BJ (cell line): ENCODE measurements at regions not wholly inside any gene's neighbourhood (a gene's known extent, or its start where the extent isn't known, plus 50 kb on each side); places are given as distances from the start of the nearest gene placed in this dataset.

Source experiments
- CTCF ChIA-PET: fragments of 350-600 bp; formaldehyde crosslinking; extraction: SDS; loops from one replicate; lab custom pipeline; 2021; ENCODE audit warnings: antibody characterized with exemption, inconsistent platforms; lab: Yijun Ruan, JAX
- POLR2A ChIA-PET: fragments of 300-600 bp; sonication (Branson Sonifier 250); formaldehyde crosslinking; extraction: SDS; loops from one replicate; lab custom pipeline; 2021; ENCODE audit warnings: antibody characterized with exemption; lab: Charles Lee
- DNase-seq: peaks from one replicate; pipeline ENCODE4 v3.0.0-alpha.2; 2011; ENCODE audit warnings: low read depth
- H3K27me3 ChIP-seq: 2 replicates; pipeline ENCODE4 v1.6.0; 2011; ENCODE audit warnings: low read length; ENCODE audit not compliant: control insufficient read depth, insufficient read depth
- H3K36me3 ChIP-seq: 2 replicates; pipeline ENCODE4 v1.5.1; 2011; ENCODE audit warnings: low read length; ENCODE audit not compliant: control insufficient read depth, insufficient read depth
- H3K4me3 ChIP-seq: 2 replicates; pipeline ENCODE4 v1.5.1; 2011; ENCODE audit warnings: low read depth, mild to moderate bottlenecking, control low read depth, low read length
- TF ChIP-seq, protein P1 (sequence below): IDR thresholded peaks from 2 replicates; pipeline ENCODE4 v1.5.1; 2011; ENCODE audit warnings: low read depth, mild to moderate bottlenecking, control low read depth, inconsistent platforms, low read length, moderate library complexity; ENCODE audit not compliant: insufficient read depth

GRCh38 chr16:86643671-86644070, 65.3 kb downstream of the FOXL1 start:
- Histone ChIP-seq H3K4me3 (no peak overlapping the region), H3K36me3 (no peaks in the 10 kb centered on the region), H3K27me3 (no peaks in the 10 kb centered on the region)
- TF ChIP-seq, protein P1, sequence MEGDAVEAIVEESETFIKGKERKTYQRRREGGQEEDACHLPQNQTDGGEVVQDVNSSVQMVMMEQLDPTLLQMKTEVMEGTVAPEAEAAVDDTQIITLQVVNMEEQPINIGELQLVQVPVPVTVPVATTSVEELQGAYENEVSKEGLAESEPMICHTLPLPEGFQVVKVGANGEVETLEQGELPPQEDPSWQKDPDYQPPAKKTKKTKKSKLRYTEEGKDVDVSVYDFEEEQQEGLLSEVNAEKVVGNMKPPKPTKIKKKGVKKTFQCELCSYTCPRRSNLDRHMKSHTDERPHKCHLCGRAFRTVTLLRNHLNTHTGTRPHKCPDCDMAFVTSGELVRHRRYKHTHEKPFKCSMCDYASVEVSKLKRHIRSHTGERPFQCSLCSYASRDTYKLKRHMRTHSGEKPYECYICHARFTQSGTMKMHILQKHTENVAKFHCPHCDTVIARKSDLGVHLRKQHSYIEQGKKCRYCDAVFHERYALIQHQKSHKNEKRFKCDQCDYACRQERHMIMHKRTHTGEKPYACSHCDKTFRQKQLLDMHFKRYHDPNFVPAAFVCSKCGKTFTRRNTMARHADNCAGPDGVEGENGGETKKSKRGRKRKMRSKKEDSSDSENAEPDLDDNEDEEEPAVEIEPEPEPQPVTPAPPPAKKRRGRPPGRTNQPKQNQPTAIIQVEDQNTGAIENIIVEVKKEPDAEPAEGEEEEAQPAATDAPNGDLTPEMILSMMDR: no peak
- CTCF ChIA-PET: interaction anchor here (1.2 to 1.6 kb wide), 2 partner anchors 13 to 63 kb away, joined by 3 to 4 read pairs; no protein-coding TSS in a partner anchor
- POLR2A ChIA-PET: no interaction called here
- DNase-seq: no peak

- CTCF ChIA-PET: interaction anchor here (0.6 to 1.5 kb wide), 2 partner anchors 113 to 187 kb away, joined by 3 read pairs; no protein-coding TSS in a partner anchor
- no peaks in the 10 kb centered on the region for H3K27me3 ChIP-seq
- POLR2A ChIA-PET: no interaction called here
- H3K4me3 ChIP-seq: no peak overlapping the region
- TF ChIP-seq, protein P1: no peak
- DNase-seq: no peak
- no peaks in the 10 kb centered on the region for H3K36me3 ChIP-seq
These were observed 69.2 kb downstream of the FOXL1 start for GRCh38 chr16:86647561-86647960.

GRCh38 chr16:86649875-86650274, 71.5 kb downstream of the FOXL1 start:
- TF ChIP-seq, protein P1: no peak
- no peaks in the 10 kb centered on the region for H3K36me3 ChIP-seq
- DNase-seq: no peak
- no peak overlapping the region for H3K4me3 ChIP-seq
- POLR2A ChIA-PET: no interaction called here
- CTCF ChIA-PET: interaction anchor here (1.3 kb wide), 1 partner anchor 13 kb away, joined by 6 read pairs; no protein-coding TSS in a partner anchor
- no peaks in the 10 kb centered on the region for H3K27me3 ChIP-seq

DNA sequence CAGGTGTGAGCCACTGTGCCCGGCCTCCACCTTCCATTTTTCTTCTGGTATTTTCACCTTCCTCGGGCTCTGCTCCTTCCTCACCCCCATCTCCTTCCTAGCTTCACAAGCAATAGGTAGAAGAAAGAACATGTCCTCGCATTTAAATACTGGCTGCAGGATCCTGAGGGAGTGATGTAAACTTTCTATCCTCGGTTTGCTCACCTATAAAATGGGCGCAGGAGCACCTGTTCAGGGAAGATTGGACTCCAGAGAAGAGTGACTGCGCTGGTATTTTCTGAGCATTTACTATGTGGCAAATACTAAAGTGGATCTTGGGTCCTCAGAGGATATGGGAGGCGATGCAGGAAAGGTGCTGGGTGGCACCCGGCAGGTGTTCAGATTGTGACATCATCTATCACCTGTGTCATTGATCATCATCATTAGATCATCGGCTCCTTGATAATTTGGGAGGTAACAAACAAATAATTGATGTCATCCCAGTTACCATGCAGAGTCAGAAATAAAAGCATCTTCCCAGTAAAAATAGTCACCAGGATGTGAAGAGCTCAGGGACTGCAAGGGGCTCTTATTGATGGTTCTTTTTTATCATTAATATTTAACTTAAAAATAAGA, 72.8 kb downstream of the FOXL1 start:
- Histone ChIP-seq H3K36me3 (no peaks in the 10 kb centered on the region), H3K4me3 (no peak overlapping the region), H3K27me3 (no peaks in the 10 kb centered on the region)
- ChIA-PET POLR2A (no interaction called here), CTCF (no interaction called here)
- DNase-seq: no peak
- TF ChIP-seq, protein P1: no peak

DNA sequence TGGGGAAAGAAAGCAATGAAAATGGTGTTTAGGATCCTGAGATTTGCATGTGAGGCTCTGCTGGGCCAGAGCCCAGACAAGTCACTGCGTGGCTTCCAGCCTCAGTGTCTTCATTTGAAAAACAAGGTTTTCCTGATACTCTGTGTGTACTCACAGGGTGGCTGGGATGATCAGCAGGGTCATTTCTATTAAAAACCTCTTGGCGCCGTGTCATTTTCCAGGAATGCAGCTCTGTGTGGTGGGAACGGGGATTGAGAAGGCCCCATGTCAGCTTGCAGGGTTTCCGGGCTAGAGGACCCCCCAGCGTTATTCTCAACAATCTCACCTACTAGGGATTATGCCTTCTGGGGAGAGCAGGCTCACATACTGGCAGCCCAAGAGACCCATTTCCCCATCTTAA, 73.5 kb downstream of the FOXL1 start:
- POLR2A ChIA-PET: no interaction called here
- CTCF ChIA-PET: no interaction called here
- TF ChIP-seq, protein P1: no peak
- Histone ChIP-seq H3K4me3 (no peak overlapping the region), H3K27me3 (no peaks in the 10 kb centered on the region), H3K36me3 (no peaks in the 10 kb centered on the region)
- no peak for DNase-seq
